Common myeloid progenitor, CD34-positive (primary cell): ENCODE measurements at regions not wholly inside any gene's neighbourhood (a gene's known extent, or its start where the extent isn't known, plus 50 kb on each side); places are given as distances from the start of the nearest gene placed in this dataset.

ENCODE experiments used
- CTCF ChIA-PET: fragments of 350-600 bp; sonication (Branson Sonifier 250); formaldehyde crosslinking; loops from one replicate; lab custom pipeline; 2021; ENCODE audit warnings: antibody characterized with exemption; lab: Charles Lee
- POLR2A ChIA-PET: fragments of 350-600 bp; sonication (Branson Sonifier 250); formaldehyde crosslinking; loops from one replicate; lab custom pipeline; 2021; ENCODE audit warnings: antibody characterized with exemption; lab: Charles Lee
- DNase-seq, 3 donors: peaks; one replicate each; pipeline versions ENCODE4 v3.0.0 to v3.0.0-alpha.2; 2013
- H3K27ac ChIP-seq, 2 experiments: 1 replicate in 1 of 2; 2 replicates in 1 of 2; pipeline ENCODE4 v1.7.0; 2013; ENCODE audit warnings: inconsistent platforms in 2 of 2, low read length in 2 of 2, mild to moderate bottlenecking in 2 of 2, low read depth in 1 of 2, moderate library complexity in 1 of 2; ENCODE audit not compliant: severe bottlenecking in 2 of 2, insufficient read depth in 1 of 2, poor library complexity in 1 of 2
- H3K27me3 ChIP-seq, 5 experiments: replicated peaks in 2 of 5; 1 replicate in 3 of 5; 2 replicates in 2 of 5; pipeline versions ENCODE4 v1.6.1 to v1.7.0; 2013; ENCODE audit warnings: low read length in 4 of 5, mild to moderate bottlenecking in 2 of 5, moderate library complexity in 2 of 5, inconsistent platforms in 1 of 5; ENCODE audit not compliant: insufficient read depth in 5 of 5, control insufficient read depth in 4 of 5
- H3K36me3 ChIP-seq, 4 experiments: 1 replicate in 2 of 4; 2 replicates in 2 of 4; pipeline versions ENCODE4 v1.6.1 to v1.7.0; 2013; ENCODE audit warnings: low read length in 3 of 4, control low read depth in 1 of 4, mild to moderate bottlenecking in 1 of 4; ENCODE audit not compliant: control insufficient read depth in 4 of 4, insufficient read depth in 4 of 4
- H3K4me1 ChIP-seq, 4 experiments: 1 replicate in 3 of 4; 2 replicates in 1 of 4; pipeline versions ENCODE4 v1.6.1 to v1.7.1; 2013; ENCODE audit warnings: low read length in 3 of 4, mild to moderate bottlenecking in 3 of 4, control low read depth in 1 of 4, inconsistent platforms in 1 of 4, moderate library complexity in 1 of 4; ENCODE audit not compliant: control insufficient read depth in 4 of 4, insufficient read depth in 4 of 4; ENCODE audit errors: control extremely low read depth in 1 of 4
- H3K4me3 ChIP-seq, 7 experiments: 1 replicate in 4 of 7; 2 replicates in 3 of 7; pipeline versions ENCODE4 v1.5.1 to v1.7.0; 2013; ENCODE audit warnings: mild to moderate bottlenecking in 7 of 7, low read length in 6 of 7, moderate library complexity in 6 of 7, inconsistent platforms in 2 of 7, low read depth in 2 of 7, control low read depth in 1 of 7; ENCODE audit not compliant: insufficient read depth in 4 of 7, control insufficient read depth in 1 of 7; ENCODE audit errors: extremely low read depth in 1 of 7
- H3K9me3 ChIP-seq, 5 experiments: 1 replicate in 4 of 5; 2 replicates in 1 of 5; pipeline versions ENCODE4 v1.6.1 to v1.7.1; 2013; ENCODE audit warnings: low read length in 4 of 5, mild to moderate bottlenecking in 2 of 5, inconsistent platforms in 1 of 5, low read depth in 1 of 5, moderate library complexity in 1 of 5; ENCODE audit not compliant: control insufficient read depth in 4 of 5, insufficient read depth in 2 of 5; ENCODE audit errors: control extremely low read depth in 1 of 5
- WGBS: methylation state at CpG from one replicate; pipeline ENCODE4 v1.1.5; 2013; ENCODE audit not compliant: insufficient coverage; 5-methylcytosine and 5-hydroxymethylcytosine counted together

GRCh38 chrX:123036401-123036800 lies 147.7 kb upstream of the GRIA3 start:
- ChIA-PET POLR2A (no interaction called here), CTCF (no interaction called here)
- Histone ChIP-seq H3K9me3 (no peaks in the 10 kb centered on the region), H3K36me3 (no peaks in the 10 kb centered on the region), H3K4me3 (no peak overlapping the region), H3K27me3 (no peaks in the 10 kb centered on the region), H3K27ac (no peak overlapping the region), H3K4me1 (no peaks in the 10 kb centered on the region)
- WGBS, result 39% methylated on average over 2 of the region's 3 CpGs
- no peak for DNase-seq

- WGBS, result 70% methylated on average over 3 of the region's 3 CpGs
Measured at GRCh38 chrX:123049071-123049625, 134.9 kb upstream of the GRIA3 start.

DNA sequence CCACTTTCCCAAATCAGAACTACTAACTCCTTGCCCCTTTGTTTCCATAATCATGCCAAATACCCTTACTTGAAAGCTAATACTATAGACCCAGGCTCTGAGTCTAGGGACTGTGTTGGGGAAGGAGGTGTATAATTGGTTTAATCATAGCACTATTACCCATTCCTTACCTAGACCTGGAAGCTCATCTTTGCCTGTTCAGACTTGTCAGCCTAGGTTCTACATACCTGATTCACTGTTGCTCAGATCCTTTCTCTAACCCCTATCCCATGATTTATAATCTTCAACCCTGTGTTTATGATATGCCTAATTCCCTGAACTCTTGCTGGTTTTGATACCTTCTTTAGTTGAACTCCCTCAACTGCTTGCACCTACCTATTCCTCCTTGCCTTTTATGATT lies 123.1 kb upstream of the GRIA3 start:
- CTCF ChIA-PET, result interaction anchor here (1.1 kb wide), 1 partner anchor 44 kb away, joined by 3 read pairs; no protein-coding TSS in a partner anchor
- no peaks in the 10 kb centered on the region for H3K36me3 ChIP-seq
- no peaks in the 10 kb centered on the region for H3K4me1 ChIP-seq
- no peaks in the 10 kb centered on the region for H3K27me3 ChIP-seq
- DNase-seq, result no peak
- no peak overlapping the region for H3K4me3 ChIP-seq
- H3K27ac ChIP-seq, result no peak overlapping the region
- no peaks in the 10 kb centered on the region for H3K9me3 ChIP-seq
- POLR2A ChIA-PET, result no interaction called here

More at GRCh38 chrX:123049071-123049625, 134.9 kb upstream of the GRIA3 start:
- no peaks in the 10 kb centered on the region for H3K36me3 ChIP-seq
- DNase-seq, result no peak
- H3K4me1 ChIP-seq, result no peaks in the 10 kb centered on the region
- POLR2A ChIA-PET, result no interaction called here
- no peaks in the 10 kb centered on the region for H3K27me3 ChIP-seq
- H3K9me3 ChIP-seq, result no peaks in the 10 kb centered on the region
- CTCF ChIA-PET, result no interaction called here
- no peak overlapping the region for H3K27ac ChIP-seq
- H3K4me3 ChIP-seq, result no peak overlapping the region

GRCh38 chrX:123064053-123064452 lies 120.0 kb upstream of the GRIA3 start:
- no peaks in the 10 kb centered on the region for H3K36me3 ChIP-seq
- no peaks in the 10 kb centered on the region for H3K27me3 ChIP-seq
- ChIA-PET POLR2A (no interaction called here), CTCF (no interaction called here)
- no peaks in the 10 kb centered on the region for H3K9me3 ChIP-seq
- H3K4me3 ChIP-seq, result no peak overlapping the region
- H3K27ac ChIP-seq, result no peak overlapping the region
- no peak for DNase-seq
- no peaks in the 10 kb centered on the region for H3K4me1 ChIP-seq

DNA sequence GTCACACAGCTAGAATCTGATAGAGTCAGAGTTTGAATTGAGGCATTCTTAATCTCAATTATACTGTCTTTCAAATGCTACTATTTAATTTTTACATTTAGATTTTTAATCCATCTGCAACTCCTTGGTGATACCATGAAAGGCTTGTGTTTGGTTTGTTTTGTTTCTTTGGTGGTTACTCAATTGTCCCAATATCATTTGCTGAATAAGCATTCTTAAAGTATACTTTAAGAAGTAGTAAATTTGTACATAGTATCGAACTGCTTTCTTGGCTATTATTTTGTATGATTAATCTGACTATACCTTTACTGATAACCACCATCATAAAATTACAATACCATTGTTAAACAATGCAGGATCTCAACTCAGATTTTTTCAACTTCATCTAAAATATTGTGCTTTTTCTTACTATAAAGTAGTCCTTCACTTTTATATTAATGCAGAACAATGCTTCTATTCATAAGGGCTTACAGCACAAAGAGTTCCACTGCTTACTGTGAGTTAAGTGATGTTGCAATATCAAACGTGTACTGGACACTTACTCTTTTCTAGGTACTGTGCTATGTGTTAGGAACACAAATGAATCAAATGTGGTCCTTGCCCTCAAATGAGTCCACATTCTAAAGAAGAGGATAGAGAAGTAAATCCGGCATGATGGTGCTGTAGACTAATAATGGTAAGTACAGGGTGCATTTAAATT lies 111.2 kb upstream of the GRIA3 start:
- DNase-seq, result no peak
- no peaks in the 10 kb centered on the region for H3K4me1 ChIP-seq
- H3K27me3 ChIP-seq, result no peaks in the 10 kb centered on the region
- no peaks in the 10 kb centered on the region for H3K36me3 ChIP-seq
- no peaks in the 10 kb centered on the region for H3K9me3 ChIP-seq
- no peak overlapping the region for H3K27ac ChIP-seq
- no peak overlapping the region for H3K4me3 ChIP-seq
- 67% methylated on average over 2 of the region's 3 CpGs for WGBS
- POLR2A ChIA-PET, result no interaction called here
- CTCF ChIA-PET, result no interaction called here

- WGBS, result 86% methylated on average over 1 of the region's 4 CpGs
- no peak overlapping the region for H3K4me3 ChIP-seq
- no peak for DNase-seq
- no peaks in the 10 kb centered on the region for H3K36me3 ChIP-seq
- H3K4me1 ChIP-seq, result no peaks in the 10 kb centered on the region
- ChIA-PET CTCF (interaction anchor here (0.7 kb wide), 1 partner anchor 653 kb away, joined by 3 read pairs; no protein-coding TSS in a partner anchor), POLR2A (no interaction called here)
- no peaks in the 10 kb centered on the region for H3K27me3 ChIP-seq
- no peak overlapping the region for H3K27ac ChIP-seq
- no peaks in the 10 kb centered on the region for H3K9me3 ChIP-seq
Measured at GRCh38 chrX:123075947-123076561, 108.0 kb upstream of the GRIA3 start.

GRCh38 chrX:123077631-123078030 lies 106.4 kb upstream of the GRIA3 start:
- ChIA-PET POLR2A (no interaction called here), CTCF (no interaction called here)
- no peaks in the 10 kb centered on the region for H3K4me1 ChIP-seq
- no peak overlapping the region for H3K27ac ChIP-seq
- no peak for DNase-seq
- H3K9me3 ChIP-seq, result no peaks in the 10 kb centered on the region
- H3K36me3 ChIP-seq, result no peaks in the 10 kb centered on the region
- H3K27me3 ChIP-seq, result no peaks in the 10 kb centered on the region
- no peak overlapping the region for H3K4me3 ChIP-seq
